NB4 (cell line): ENCODE measurements at regions not wholly inside any gene's neighbourhood (a gene's known extent, or its start where the extent isn't known, plus 50 kb on each side); places are given as distances from the start of the nearest gene placed in this dataset.

ENCODE experiments used
- DNase-seq: peaks from one replicate; pipeline ENCODE4 v3.0.0; 2010; ENCODE audit warnings: low read depth
- H3K4me3 ChIP-seq: one replicate; pipeline ENCODE4 v1.5.1; 2011; ENCODE audit warnings: mild to moderate bottlenecking, low read depth, low read length, moderate library complexity
- MYC ChIP-seq: IDR thresholded peaks from 2 replicates; pipeline ENCODE4 v1.6.1; 2011; ENCODE audit warnings: low read depth, low read length
- POLR2A ChIP-seq: IDR thresholded peaks from 2 replicates; pipeline ENCODE4 v1.6.1; 2011; ENCODE audit warnings: mild to moderate bottlenecking; ENCODE audit not compliant: insufficient read length; ENCODE audit errors: extremely low read depth
- TF ChIP-seq, protein P1 (sequence below): IDR thresholded peaks from one replicate; pipeline ENCODE4 v1.5.1; 2012; ENCODE audit warnings: low read depth, low read length
- TF ChIP-seq, protein P2 (sequence below): IDR thresholded peaks from 2 replicates; pipeline ENCODE4 v1.6.1; 2011; ENCODE audit warnings: low read depth, low read length

DNA sequence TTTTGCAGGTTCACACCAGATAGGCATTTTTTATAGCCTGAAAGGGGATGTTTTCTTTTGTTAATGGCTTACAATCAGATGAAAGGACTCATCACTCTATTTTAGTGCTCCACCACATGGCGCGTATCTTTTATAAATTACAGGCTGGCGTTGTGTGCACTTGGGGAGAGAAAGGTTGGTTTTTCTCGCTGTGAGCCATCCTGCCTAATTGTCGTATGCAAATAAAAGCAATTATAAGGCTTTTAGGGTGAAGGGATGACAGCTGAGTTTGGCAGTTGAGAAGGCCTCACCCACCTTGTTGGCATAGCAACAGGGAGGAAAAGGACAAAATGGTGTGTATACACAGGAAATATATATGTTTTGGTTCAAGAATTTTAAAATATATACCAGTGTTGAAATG lies 268.0 kb downstream of the NR2F2 start:
- TF ChIP-seq MYC (no peak), POLR2A (no peak)
- TF ChIP-seq, protein P1, sequence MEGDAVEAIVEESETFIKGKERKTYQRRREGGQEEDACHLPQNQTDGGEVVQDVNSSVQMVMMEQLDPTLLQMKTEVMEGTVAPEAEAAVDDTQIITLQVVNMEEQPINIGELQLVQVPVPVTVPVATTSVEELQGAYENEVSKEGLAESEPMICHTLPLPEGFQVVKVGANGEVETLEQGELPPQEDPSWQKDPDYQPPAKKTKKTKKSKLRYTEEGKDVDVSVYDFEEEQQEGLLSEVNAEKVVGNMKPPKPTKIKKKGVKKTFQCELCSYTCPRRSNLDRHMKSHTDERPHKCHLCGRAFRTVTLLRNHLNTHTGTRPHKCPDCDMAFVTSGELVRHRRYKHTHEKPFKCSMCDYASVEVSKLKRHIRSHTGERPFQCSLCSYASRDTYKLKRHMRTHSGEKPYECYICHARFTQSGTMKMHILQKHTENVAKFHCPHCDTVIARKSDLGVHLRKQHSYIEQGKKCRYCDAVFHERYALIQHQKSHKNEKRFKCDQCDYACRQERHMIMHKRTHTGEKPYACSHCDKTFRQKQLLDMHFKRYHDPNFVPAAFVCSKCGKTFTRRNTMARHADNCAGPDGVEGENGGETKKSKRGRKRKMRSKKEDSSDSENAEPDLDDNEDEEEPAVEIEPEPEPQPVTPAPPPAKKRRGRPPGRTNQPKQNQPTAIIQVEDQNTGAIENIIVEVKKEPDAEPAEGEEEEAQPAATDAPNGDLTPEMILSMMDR, result no peak
- TF ChIP-seq, protein P2, sequence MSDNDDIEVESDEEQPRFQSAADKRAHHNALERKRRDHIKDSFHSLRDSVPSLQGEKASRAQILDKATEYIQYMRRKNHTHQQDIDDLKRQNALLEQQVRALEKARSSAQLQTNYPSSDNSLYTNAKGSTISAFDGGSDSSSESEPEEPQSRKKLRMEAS, result no peak
- H3K4me3 ChIP-seq, result no peak overlapping the region
- no peak for DNase-seq

DNA sequence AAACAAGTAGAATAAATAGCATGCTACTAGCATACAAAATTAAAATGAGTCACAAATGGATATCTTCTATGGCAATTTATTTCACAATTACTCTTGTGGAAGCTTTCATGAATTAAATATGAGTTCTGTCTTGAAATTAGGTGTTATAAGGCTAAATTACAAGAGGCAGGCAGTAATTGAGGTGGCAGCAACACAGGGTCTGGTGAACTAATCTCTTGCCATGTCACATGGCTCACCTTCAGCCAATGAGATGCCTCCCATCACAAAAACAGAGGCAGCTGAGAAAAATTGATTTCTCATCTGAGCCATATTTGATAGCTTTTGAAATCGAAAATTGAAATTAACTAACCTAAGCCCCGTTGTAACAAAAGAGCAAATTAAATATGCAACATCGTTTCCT lies 268.8 kb downstream of the NR2F2 start:
- no peak overlapping the region for H3K4me3 ChIP-seq
- DNase-seq, result no peak
- TF ChIP-seq MYC (no peak), POLR2A (no peak)
- TF ChIP-seq, protein P1, result no peak
- TF ChIP-seq, protein P2, result no peak

DNA sequence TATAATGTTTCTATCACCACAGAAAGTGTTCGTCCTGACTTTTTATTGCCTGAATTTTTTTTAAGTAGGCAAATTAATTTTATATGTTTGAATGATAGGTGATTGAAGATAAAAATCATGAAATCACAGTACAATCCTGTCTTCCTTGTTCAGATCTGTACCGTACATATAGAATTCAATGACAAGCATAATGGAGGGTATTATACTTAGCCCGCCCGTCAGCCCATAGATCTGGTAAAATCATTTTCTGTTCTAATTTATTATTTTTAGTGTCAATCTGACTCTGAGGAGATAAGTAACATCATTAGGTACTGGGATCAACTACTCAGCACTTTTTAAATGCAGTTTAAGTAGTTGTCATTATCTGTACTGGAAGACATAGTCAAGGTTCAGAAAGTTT lies 269.9 kb downstream of the NR2F2 start:
- DNase-seq, result no peak
- TF ChIP-seq, protein P1, result no peak
- TF ChIP-seq POLR2A (no peak), MYC (no peak)
- TF ChIP-seq, protein P2, result no peak
- no peak overlapping the region for H3K4me3 ChIP-seq

DNA sequence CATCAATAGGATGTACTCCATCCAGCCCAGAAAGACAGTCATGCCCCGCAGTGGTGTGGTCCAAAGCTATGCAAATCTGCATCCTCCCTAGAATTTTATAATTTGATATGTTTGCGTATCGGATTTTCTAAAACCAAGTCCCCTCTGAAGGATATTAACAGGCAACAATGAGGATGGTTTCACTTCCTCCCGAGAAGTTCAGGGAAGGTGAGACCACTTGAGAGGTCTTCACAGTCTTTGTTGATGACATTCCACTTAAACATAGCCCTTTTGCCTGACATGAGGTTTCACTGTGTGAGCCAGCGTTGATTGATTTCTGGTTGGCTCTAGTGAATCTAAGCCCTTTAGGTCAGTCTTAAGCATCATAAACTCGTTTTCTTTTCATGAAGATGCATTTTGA lies 276.1 kb downstream of the NR2F2 start:
- no peak overlapping the region for H3K4me3 ChIP-seq
- TF ChIP-seq MYC (no peak), POLR2A (no peak)
- TF ChIP-seq, protein P1, result no peak
- TF ChIP-seq, protein P2, result no peak
- DNase-seq, result no peak

DNA sequence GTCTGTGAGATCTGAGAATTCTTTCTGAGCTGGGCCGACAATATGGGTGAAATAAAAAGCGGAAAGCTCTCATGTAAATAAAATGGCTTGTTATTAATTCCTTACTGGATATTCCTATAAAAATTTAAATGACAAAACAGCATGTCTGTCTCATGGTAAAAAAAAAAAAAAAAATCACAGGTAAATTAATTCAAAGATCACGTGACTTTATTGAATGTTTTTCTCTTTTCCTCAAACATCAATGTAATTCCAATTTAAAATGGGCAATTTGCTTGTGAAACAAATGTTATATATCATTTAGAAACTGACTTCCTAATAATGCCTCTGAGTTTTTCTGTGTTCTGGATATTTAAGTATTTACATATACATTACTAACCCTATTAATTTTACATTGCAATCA lies 280.3 kb downstream of the NR2F2 start:
- H3K4me3 ChIP-seq, result no peak overlapping the region
- no peak for DNase-seq
- TF ChIP-seq MYC (no peak), POLR2A (no peak)
- TF ChIP-seq, protein P2, result no peak
- TF ChIP-seq, protein P1, result no peak

DNA sequence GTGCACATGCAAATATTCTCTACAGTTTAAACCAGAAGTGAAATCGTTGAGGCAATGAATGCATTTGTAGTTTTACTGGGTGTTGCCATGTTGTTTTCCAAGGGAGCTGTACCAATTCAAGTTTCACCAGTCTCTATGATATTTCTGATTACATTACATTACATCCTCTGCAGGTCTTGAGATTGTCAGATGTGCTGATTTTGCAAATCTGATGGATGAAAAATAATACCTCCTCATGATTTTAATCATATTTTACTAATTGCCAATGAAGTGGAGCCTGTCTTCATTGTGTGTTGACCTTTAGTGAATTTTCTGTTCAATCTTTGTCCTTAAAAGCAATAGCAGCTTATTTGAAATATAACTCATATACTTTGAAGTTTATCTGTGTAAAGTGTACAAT lies 282.4 kb downstream of the NR2F2 start:
- TF ChIP-seq, protein P1, result no peak
- TF ChIP-seq, protein P2, result no peak
- TF ChIP-seq POLR2A, result no peak
- no peak for TF ChIP-seq MYC
- DNase-seq, result no peak
- no peak overlapping the region for H3K4me3 ChIP-seq
